ENCODE measurements at regions not wholly inside any gene's neighbourhood (a gene's known extent, or its start where the extent isn't known, plus 50 kb on each side); places are given as distances from the start of the nearest gene placed in this dataset.

DNA sequence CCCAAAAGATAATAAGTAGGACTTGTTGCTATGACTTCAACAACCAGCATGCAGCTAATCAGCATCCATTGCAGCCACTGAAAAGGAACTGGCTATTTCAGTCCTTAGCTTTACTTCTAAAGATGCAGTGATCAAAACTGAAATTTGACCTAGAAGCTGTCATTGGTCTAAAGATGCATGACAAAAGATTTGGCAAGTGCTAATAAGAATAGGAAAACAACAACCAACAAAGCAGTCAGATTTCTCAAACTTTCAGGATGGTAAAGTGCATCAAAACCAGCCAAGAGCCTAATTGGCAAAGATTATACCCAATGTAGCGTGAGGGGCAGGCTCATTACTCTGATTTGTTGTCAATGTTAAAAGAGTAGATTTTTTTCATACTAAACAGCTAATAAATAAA, 77.1 kb upstream of the WDR17 start:
- no peak for TF ChIP-seq CTCF (IDR thresholded peaks at IDR 0.05; ENCODE audit: insufficient read depth, low read length, poor library complexity, severe bottlenecking)
- no peak for TF ChIP-seq EZH2phosphoT487 (conservative IDR thresholded peaks at IDR 0.05; ENCODE audit: low read length)
